ENCODE measurements at regions not wholly inside any gene's neighbourhood (a gene's known extent, or its start where the extent isn't known, plus 50 kb on each side); places are given as distances from the start of the nearest gene placed in this dataset.

- Histone ChIP-seq H3K27ac (ENCODE audit: low read length) (no peak overlapping the region), H3K36me3 (ENCODE audit: control insufficient read depth, insufficient read depth, low read length) (no peaks in the 10 kb centered on the region), H3K4me3 (ENCODE audit: low read length) (no peak overlapping the region), H3K9me3 (ENCODE audit: control insufficient read depth, insufficient read depth, low read length) (peaks cover 3% of the 10 kb centered on the region), H3K4me1 (ENCODE audit: control insufficient read depth, insufficient read depth, low read length) (no peaks in the 10 kb centered on the region), H3K27me3 (ENCODE audit: control insufficient read depth, insufficient read depth, low read length) (no peaks in the 10 kb centered on the region)
- TF ChIP-seq CTCF (IDR thresholded peaks at IDR 0.05) = no peak
- no peak for ATAC-seq
- H3K36me3 Mint-ChIP-seq = no peaks in the 10 kb centered on the region
- H3K4me3 Mint-ChIP-seq = no peak overlapping the region
- WGBS (ENCODE audit: insufficient coverage) = 84% methylated on average over 25 of the region's 25 CpGs
- peaks cover 3% of the 10 kb centered on the region in 2 donors for H3K9me3 Mint-ChIP-seq
- H3K27me3 Mint-ChIP-seq (ENCODE audit: low read depth in 2 of 2) = no peaks in the 10 kb centered on the region
- DNase-seq = no peak
- no peaks in the 10 kb centered on the region for H3K4me1 Mint-ChIP-seq
- intact Hi-C loops (cut with micrococcal nuclease) = no loop called here
- no peak overlapping the region for H3K27ac Mint-ChIP-seq
These were observed 409.6 kb upstream of the PAPPA start for GRCh38 chr9:115743709-115744605.

GRCh38 chr9:115746496-115746895 is 407.1 kb upstream of the PAPPA start:
- 92% methylated on average over 6 of the region's 6 CpGs for WGBS (ENCODE audit: insufficient coverage)
- Mint-ChIP-seq H3K4me3 (no peak overlapping the region), H3K27me3 (ENCODE audit: low read depth in 2 of 2) (no peaks in the 10 kb centered on the region), H3K4me1 (no peaks in the 10 kb centered on the region), H3K9me3 (peaks cover 3 to 6% of the 10 kb centered on the region in 2 donors), H3K36me3 (no peaks in the 10 kb centered on the region), H3K27ac (no peak overlapping the region)
- no peaks in the 10 kb centered on the region for H3K36me3 ChIP-seq (ENCODE audit: control insufficient read depth, insufficient read depth, low read length)
- DNase-seq (no peak), ATAC-seq (no peak)
- H3K4me1 ChIP-seq (ENCODE audit: control insufficient read depth, insufficient read depth, low read length) = no peaks in the 10 kb centered on the region
- no peak for TF ChIP-seq CTCF (IDR thresholded peaks at IDR 0.05)
- no peak overlapping the region for H3K4me3 ChIP-seq (ENCODE audit: low read length)
- H3K27ac ChIP-seq (ENCODE audit: low read length) = no peak overlapping the region
- intact Hi-C loops (cut with micrococcal nuclease) = no loop called here
- peaks cover 3% of the 10 kb centered on the region for H3K9me3 ChIP-seq (ENCODE audit: control insufficient read depth, insufficient read depth, low read length)
- no peaks in the 10 kb centered on the region for H3K27me3 ChIP-seq (ENCODE audit: control insufficient read depth, insufficient read depth, low read length)

GRCh38 chr9:115747731-115748130 is 405.9 kb upstream of the PAPPA start:
- Histone ChIP-seq H3K9me3 (ENCODE audit: control insufficient read depth, insufficient read depth, low read length) (peaks cover 3% of the 10 kb centered on the region), H3K4me1 (ENCODE audit: control insufficient read depth, insufficient read depth, low read length) (no peaks in the 10 kb centered on the region), H3K4me3 (ENCODE audit: low read length) (no peak overlapping the region), H3K27me3 (ENCODE audit: control insufficient read depth, insufficient read depth, low read length) (no peaks in the 10 kb centered on the region), H3K36me3 (ENCODE audit: control insufficient read depth, insufficient read depth, low read length) (no peaks in the 10 kb centered on the region), H3K27ac (ENCODE audit: low read length) (no peak overlapping the region)
- ATAC-seq (no peak), DNase-seq (no peak)
- Mint-ChIP-seq H3K4me1 (no peaks in the 10 kb centered on the region), H3K4me3 (no peak overlapping the region), H3K36me3 (no peaks in the 10 kb centered on the region), H3K27me3 (ENCODE audit: low read depth in 2 of 2) (no peaks in the 10 kb centered on the region), H3K9me3 (peaks cover 3 to 6% of the 10 kb centered on the region in 2 donors), H3K27ac (no peak overlapping the region)
- 52% methylated on average over 1 of the region's 1 CpG for WGBS (ENCODE audit: insufficient coverage)
- intact Hi-C loops (cut with micrococcal nuclease) = no loop called here
- TF ChIP-seq CTCF (IDR thresholded peaks at IDR 0.05) = no peak

GRCh38 chr9:115756736-115757135 is 396.9 kb upstream of the PAPPA start:
- no peak overlapping the region for H3K4me3 Mint-ChIP-seq
- DNase-seq (no peak), ATAC-seq (no peak)
- intact Hi-C loops (cut with micrococcal nuclease) = no loop called here
- H3K9me3 Mint-ChIP-seq = peaks cover 10 to 12% of the 10 kb centered on the region in 2 donors
- Histone ChIP-seq H3K27ac (ENCODE audit: low read length) (no peak overlapping the region), H3K9me3 (ENCODE audit: control insufficient read depth, insufficient read depth, low read length) (no peaks in the 10 kb centered on the region), H3K4me1 (ENCODE audit: control insufficient read depth, insufficient read depth, low read length) (no peaks in the 10 kb centered on the region), H3K27me3 (ENCODE audit: control insufficient read depth, insufficient read depth, low read length) (no peaks in the 10 kb centered on the region), H3K4me3 (ENCODE audit: low read length) (no peak overlapping the region), H3K36me3 (ENCODE audit: control insufficient read depth, insufficient read depth, low read length) (no peaks in the 10 kb centered on the region)
- no peaks in the 10 kb centered on the region for H3K27me3 Mint-ChIP-seq (ENCODE audit: low read depth in 2 of 2)
- no peaks in the 10 kb centered on the region for H3K36me3 Mint-ChIP-seq
- no peak for TF ChIP-seq CTCF (IDR thresholded peaks at IDR 0.05)
- no peaks in the 10 kb centered on the region for H3K4me1 Mint-ChIP-seq
- H3K27ac Mint-ChIP-seq = no peak overlapping the region

All from natural killer cell (primary cell).